GM18909 (cell line): ENCODE measurements at regions not wholly inside any gene's neighbourhood (a gene's known extent, or its start where the extent isn't known, plus 50 kb on each side); places are given as distances from the start of the nearest gene placed in this dataset.
"Not testable (repeated sequence)": the region's sequence is repeated elsewhere in the genome, so short reads cannot be mapped to it uniquely, and the experiment has no call there.

Source experiments
- ATAC-seq: cut with Tn5 transposase; IDR thresholded peaks from one replicate; pipeline ENCODE4 v1.9.1; 2021; ENCODE audit warnings: mild to moderate bottlenecking; ENCODE audit not compliant: unreplicated experiment, poor library complexity

- ATAC-seq: no peak
Observed at GRCh38 chr9:19660019-19660418, 128.8 kb downstream of the SLC24A2 start.

- ATAC-seq: no peak
Observed at GRCh38 chr9:19656704-19657103, 132.1 kb downstream of the SLC24A2 start.

GRCh38 chr9:19651681-19652080 is 137.2 kb downstream of the SLC24A2 start:
- no peak for ATAC-seq

- no peak for ATAC-seq
Observed at GRCh38 chr9:19650312-19650711, 138.5 kb downstream of the SLC24A2 start.

GRCh38 chr9:19649336-19650041 is 139.3 kb downstream of the SLC24A2 start:
- ATAC-seq: no peak

GRCh38 chr9:19648672-19649071 is 140.2 kb downstream of the SLC24A2 start:
- ATAC-seq: no peak

GRCh38 chr9:19643875-19644274 is 145.0 kb downstream of the SLC24A2 start:
- no peak for ATAC-seq

- ATAC-seq: no peak
Observed at GRCh38 chr9:19642256-19642655, 146.6 kb downstream of the SLC24A2 start.

- no peak for ATAC-seq
Observed at GRCh38 chr9:19641046-19641445, 147.8 kb downstream of the SLC24A2 start.

GRCh38 chr9:19640014-19640413 is 148.8 kb downstream of the SLC24A2 start:
- no peak for ATAC-seq

GRCh38 chr9:19637084-19637483 is 151.8 kb downstream of the SLC24A2 start:
- no peak for ATAC-seq

GRCh38 chr9:19634881-19635280 is 154.0 kb downstream of the SLC24A2 start:
- ATAC-seq: no peak

- no peak for ATAC-seq
Observed at GRCh38 chr9:19631181-19631580, 157.7 kb downstream of the SLC24A2 start.

- ATAC-seq: no peak
Observed at GRCh38 chr9:19630760-19631159, 158.1 kb downstream of the SLC24A2 start.

- ATAC-seq: no peak
Observed at GRCh38 chr9:19629488-19629887, 159.3 kb downstream of the SLC24A2 start.

- ATAC-seq: not testable (repeated sequence)
Observed at GRCh38 chr9:19625426-19625825, 163.4 kb downstream of the SLC24A2 start.

- no peak for ATAC-seq
Observed at GRCh38 chr9:19624519-19624918, 164.3 kb downstream of the SLC24A2 start.

- ATAC-seq: no peak
Observed at GRCh38 chr9:19623941-19624340, 164.9 kb downstream of the SLC24A2 start.

- ATAC-seq: no peak
Observed at GRCh38 chr9:19620326-19620725, 168.5 kb downstream of the SLC24A2 start.

- no peak for ATAC-seq
Observed at GRCh38 chr9:19619221-19619620, 169.6 kb downstream of the SLC24A2 start.

- no peak for ATAC-seq
Observed at GRCh38 chr9:19618816-19619215, 170.0 kb downstream of the SLC24A2 start.

GRCh38 chr9:19615036-19615624 is 173.7 kb downstream of the SLC24A2 start:
- ATAC-seq: no peak
